Prostate gland (tissue), 2 donors: ENCODE measurements at regions not wholly inside any gene's neighbourhood (a gene's known extent, or its start where the extent isn't known, plus 50 kb on each side); places are given as distances from the start of the nearest gene placed in this dataset.

Source experiments
- DNase-seq: peaks from one replicate; pipeline ENCODE4 v3.0.0-alpha.2; 2019; ENCODE audit warnings: low spot score
- H3K27ac ChIP-seq, 2 donors: fragments of 200-600 bp; sonication (generic); 2 replicates each; pipeline ENCODE4 v1.5.1; 2017 to 2019
- H3K27me3 ChIP-seq: fragments of 200-600 bp; sonication (generic); replicated peaks from 2 replicates; pipeline ENCODE4 v1.5.1; 2019; ENCODE audit not compliant: insufficient read depth
- H3K36me3 ChIP-seq, 2 donors: fragments of 200-600 bp; sonication (generic); 1 replicate in 1 of 2; 2 replicates in 1 of 2; pipeline versions ENCODE4 v1.5.1 to v1.8.1; 2017 to 2019
- H3K4me1 ChIP-seq: fragments of 200-600 bp; sonication (generic); replicated peaks from 2 replicates; pipeline ENCODE4 v1.5.1; 2019
- H3K4me3 ChIP-seq, 2 donors: fragments of 200-600 bp; sonication (generic); 2 replicates each; pipeline ENCODE4 v1.5.1; 2017 to 2019
- H3K9me3 ChIP-seq: fragments of 200-600 bp; sonication (generic); 2 replicates; pipeline ENCODE4 v1.5.1; 2017
- CTCF ChIP-seq, 4 experiments: fragments of 200-600 bp in 2 of 4; fragments of 450-650 bp in 2 of 4; sonication (generic) in 2 of 4; IDR thresholded peaks; 1 replicate in 3 of 4; 2 replicates in 1 of 4; pipeline ENCODE4 v1.5.1; 2016 to 2019; ENCODE audit warnings: antibody characterized with exemption in 4 of 4, mild to moderate bottlenecking in 2 of 4, moderate library complexity in 2 of 4
- POLR2A ChIP-seq: fragments of 450-650 bp; IDR thresholded peaks from one replicate; pipeline ENCODE4 v1.6.1; 2016; ENCODE audit warnings: antibody characterized with exemption, mild to moderate bottlenecking
- POLR2AphosphoS5 ChIP-seq: sonication (generic); formaldehyde crosslinking; IDR thresholded peaks from one replicate; pipeline ENCODE4 v1.6.1; 2017; ENCODE audit warnings: antibody characterized with exemption
- WGBS: methylation state at CpG from one replicate; pipeline ENCODE4 v1.1.5; 2018; 5-methylcytosine and 5-hydroxymethylcytosine counted together
- intact Hi-C: fragments of 100-400 bp; cut with DNase I; formaldehyde crosslinking; loops from one replicate; pipeline ENCODE4 v1.14.2; 2022

GRCh38 chr20:60937585-60937984, 314.5 kb upstream of the CDH4 start:
- no peak overlapping the region for H3K4me3 ChIP-seq
- no peak overlapping the region for H3K27ac ChIP-seq
- H3K36me3 ChIP-seq: no peaks in the 10 kb centered on the region
- no peak for DNase-seq
- no peaks in the 10 kb centered on the region for H3K4me1 ChIP-seq
- TF ChIP-seq CTCF (IDR thresholded peaks at IDR 0.05) (no peak), POLR2A (no peak), POLR2AphosphoS5 (no peak)
- H3K27me3 ChIP-seq: no peaks in the 10 kb centered on the region
- intact Hi-C loops: no loop called here
- H3K9me3 ChIP-seq: no peaks in the 10 kb centered on the region
- 62% methylated on average over 10 of the region's 10 CpGs for WGBS

- Histone ChIP-seq H3K4me3 (no peak overlapping the region), H3K27me3 (no peaks in the 10 kb centered on the region), H3K27ac (no peak overlapping the region), H3K9me3 (no peaks in the 10 kb centered on the region), H3K4me1 (no peaks in the 10 kb centered on the region), H3K36me3 (no peaks in the 10 kb centered on the region)
- TF ChIP-seq POLR2A (no peak), POLR2AphosphoS5 (no peak), CTCF (IDR thresholded peaks at IDR 0.05) (no peak)
- 85% methylated on average over 6 of the region's 6 CpGs for WGBS
- no peak for DNase-seq
- intact Hi-C loops: no loop called here
Observed at GRCh38 chr20:60941379-60941778, 310.7 kb upstream of the CDH4 start.

GRCh38 chr20:60947819-60948218, 304.2 kb upstream of the CDH4 start:
- Histone ChIP-seq H3K4me1 (no peaks in the 10 kb centered on the region), H3K9me3 (no peaks in the 10 kb centered on the region), H3K4me3 (no peak overlapping the region), H3K27ac (no peak overlapping the region), H3K27me3 (no peaks in the 10 kb centered on the region), H3K36me3 (no peaks in the 10 kb centered on the region)
- intact Hi-C loops: no loop called here
- no peak for DNase-seq
- TF ChIP-seq POLR2AphosphoS5: no peak
- TF ChIP-seq POLR2A: no peak
- no peak for TF ChIP-seq CTCF (IDR thresholded peaks at IDR 0.05)
- 94% methylated on average over 7 of the region's 7 CpGs for WGBS

GRCh38 chr20:60948224-60948623, 303.8 kb upstream of the CDH4 start:
- Histone ChIP-seq H3K27ac (no peak overlapping the region), H3K4me1 (no peaks in the 10 kb centered on the region), H3K4me3 (no peak overlapping the region), H3K9me3 (no peaks in the 10 kb centered on the region), H3K36me3 (no peaks in the 10 kb centered on the region), H3K27me3 (peaks cover 3% of the 10 kb centered on the region)
- TF ChIP-seq POLR2AphosphoS5 (no peak), CTCF (IDR thresholded peaks at IDR 0.05) (no peak), POLR2A (no peak)
- intact Hi-C loops: no loop called here
- WGBS: 84% methylated on average over 8 of the region's 8 CpGs
- no peak for DNase-seq

GRCh38 chr20:60950561-60950960, 301.5 kb upstream of the CDH4 start:
- TF ChIP-seq POLR2A (no peak), CTCF (IDR thresholded peaks at IDR 0.05) (no peak), POLR2AphosphoS5 (no peak)
- intact Hi-C loops: no loop called here
- H3K27me3 ChIP-seq: peaks cover 3% of the 10 kb centered on the region

More at GRCh38 chr20:60950561-60950960, 301.5 kb upstream of the CDH4 start:
- Histone ChIP-seq H3K4me3 (no peak overlapping the region), H3K4me1 (no peaks in the 10 kb centered on the region), H3K36me3 (no peaks in the 10 kb centered on the region), H3K27ac (no peak overlapping the region), H3K9me3 (no peaks in the 10 kb centered on the region)
- no peak for DNase-seq
- WGBS: 56% methylated on average over 5 of the region's 5 CpGs
